H1 (cell line): ENCODE measurements at regions not wholly inside any gene's neighbourhood (a gene's known extent, or its start where the extent isn't known, plus 50 kb on each side); places are given as distances from the start of the nearest gene placed in this dataset.

ENCODE experiments used
- CTCF ChIA-PET: fragments of 300-600 bp; sonication (Branson Sonifier 250); formaldehyde crosslinking; loops from one replicate; lab custom pipeline; 2021; ENCODE audit not compliant: partially characterized antibody; lab: Charles Lee
- POLR2A ChIA-PET: fragments of 300-600 bp; sonication (Branson Sonifier 250); formaldehyde crosslinking; loops from one replicate; lab custom pipeline; 2021; ENCODE audit warnings: inconsistent platforms; ENCODE audit not compliant: partially characterized antibody; lab: Charles Lee
- DNase-seq, 2 experiments: peaks; one replicate each; pipeline versions ENCODE4 v3.0.0 to v3.0.0-alpha.2; 2010 to 2022; ENCODE audit warnings: low spot score in 2 of 2, low read depth in 1 of 2, mixed read lengths in 1 of 2
- FAIRE-seq: peaks from 2 replicates; lab custom pipeline; 2011; peaks lifted over from hg19 to GRCh38; lab: Jason Lieb, UNC
- H2AFZ ChIP-seq: 2 replicates; pipeline ENCODE4 v1.8.1; 2012; ENCODE audit warnings: low read length, inconsistent platforms
- H2AK5ac ChIP-seq: 2 replicates; pipeline ENCODE4 v1.6.1; 2013; ENCODE audit warnings: low read depth, low read length
- H2BK120ac ChIP-seq: replicated peaks from 2 replicates; pipeline ENCODE3; 2013; ENCODE audit warnings: low read depth, low read length, inconsistent platforms
- H2BK12ac ChIP-seq: 2 replicates; pipeline ENCODE4 v1.6.1; 2013; ENCODE audit warnings: low read depth, low read length
- H2BK15ac ChIP-seq: 2 replicates; pipeline ENCODE4 v1.6.1; 2013; ENCODE audit warnings: low read length
- H2BK20ac ChIP-seq: 2 replicates; pipeline ENCODE4 v1.6.1; 2013; ENCODE audit warnings: low read length
- H2BK5ac ChIP-seq: 2 replicates; pipeline ENCODE4 v1.6.1; 2013; ENCODE audit warnings: low read depth, low read length
- H3K14ac ChIP-seq: 2 replicates; pipeline ENCODE4 v1.6.1; 2013; ENCODE audit warnings: inconsistent platforms; ENCODE audit not compliant: insufficient read length
- H3K18ac ChIP-seq: 2 replicates; pipeline ENCODE4 v1.6.1; 2013; ENCODE audit warnings: low read length; ENCODE audit errors: extremely low read depth
- H3K23ac ChIP-seq: 2 replicates; pipeline ENCODE4 v1.6.1; 2013; ENCODE audit warnings: inconsistent platforms; ENCODE audit not compliant: insufficient read length
- H3K23me2 ChIP-seq: 2 replicates; pipeline ENCODE4 v1.6.1; 2013; ENCODE audit warnings: low read depth, low read length
- H3K27ac ChIP-seq: 2 replicates; pipeline ENCODE4 v1.6.1; 2011; ENCODE audit warnings: low read depth, low read length, inconsistent platforms
- H3K27me3 ChIP-seq, 4 experiments: replicated peaks in 1 of 4; 1 replicate in 1 of 4; 2 replicates in 3 of 4; pipeline versions ENCODE4 v1.6.1 to v1.8.1; 2011 to 2013; ENCODE audit warnings: low read length in 3 of 4, mild to moderate bottlenecking in 3 of 4, inconsistent platforms in 2 of 4, mixed read lengths in 2 of 4, moderate library complexity in 1 of 4; ENCODE audit not compliant: control insufficient read depth in 3 of 4, insufficient read depth in 3 of 4; ENCODE audit errors: extremely low read depth in 1 of 4
- H3K36me3 ChIP-seq, 4 experiments: 2 replicates each; pipeline versions ENCODE4 v1.6.1 to v1.8.1; 2011 to 2013; ENCODE audit warnings: mild to moderate bottlenecking in 4 of 4, low read length in 3 of 4, moderate library complexity in 2 of 4, control low read depth in 1 of 4, inconsistent platforms in 1 of 4; ENCODE audit not compliant: insufficient read depth in 4 of 4, control insufficient read depth in 2 of 4
- H3K4ac ChIP-seq: replicated peaks from 2 replicates; pipeline ENCODE3; 2013; ENCODE audit warnings: low read length, low read depth, mixed read lengths, inconsistent platforms; ENCODE audit not compliant: insufficient read length
- H3K4me1 ChIP-seq, 4 experiments: replicated peaks in 1 of 4; 1 replicate in 1 of 4; 2 replicates in 3 of 4; pipeline versions ENCODE4 v1.6.1 to v1.8.1; 2011 to 2013; ENCODE audit warnings: low read length in 3 of 4, inconsistent platforms in 2 of 4, mixed read lengths in 1 of 4; ENCODE audit not compliant: insufficient read depth in 4 of 4, control insufficient read depth in 3 of 4
- H3K4me2 ChIP-seq, 2 experiments: 2 replicates each; pipeline versions ENCODE4 v1.6.1 to v1.8.1; 2011 to 2013; ENCODE audit warnings: low read depth in 2 of 2, low read length in 2 of 2, control low read depth in 1 of 2, inconsistent platforms in 1 of 2, mild to moderate bottlenecking in 1 of 2; ENCODE audit not compliant: insufficient read depth in 1 of 2
- H3K4me3 ChIP-seq, 4 experiments: fragments of 200-600, 300-600 bp in 1 of 4; sonication (generic), shearing (Covaris generic), sonication (Bioruptor Twin) in 1 of 4; 2 replicates each; pipeline versions ENCODE4 v1.5.1 to v1.8.1; 2011 to 2016; ENCODE audit warnings: low read length in 4 of 4, low read depth in 3 of 4, control low read depth in 2 of 4, inconsistent platforms in 2 of 4, mild to moderate bottlenecking in 2 of 4, mixed read lengths in 1 of 4, moderate library complexity in 1 of 4; ENCODE audit not compliant: insufficient read depth in 2 of 4; ENCODE audit errors: extremely low read depth in 1 of 4
- H3K56ac ChIP-seq: replicated peaks from 2 replicates; pipeline ENCODE3; 2013; ENCODE audit warnings: low read depth, mild to moderate bottlenecking, mixed read lengths, low read length, inconsistent platforms; ENCODE audit not compliant: insufficient read length
- H3K79me1 ChIP-seq: 2 replicates; pipeline ENCODE4 v1.6.1; 2013; ENCODE audit warnings: low read depth, low read length, control low read depth
- H3K79me2 ChIP-seq, 2 experiments: 2 replicates each; pipeline versions ENCODE4 v1.6.1 to v1.8.1; 2012 to 2013; ENCODE audit warnings: low read length in 2 of 2, mild to moderate bottlenecking in 2 of 2, inconsistent platforms in 1 of 2; ENCODE audit not compliant: insufficient read depth in 2 of 2, control insufficient read depth in 1 of 2
- H3K9ac ChIP-seq, 4 experiments: replicated peaks in 1 of 4; 1 replicate in 1 of 4; 2 replicates in 3 of 4; pipeline versions ENCODE4 v1.6.1 to v1.8.1; 2011 to 2013; ENCODE audit warnings: low read depth in 3 of 4, low read length in 3 of 4, control low read depth in 2 of 4, mild to moderate bottlenecking in 2 of 4, moderate library complexity in 2 of 4, inconsistent platforms in 1 of 4; ENCODE audit errors: extremely low read depth in 1 of 4
- H3K9me3 ChIP-seq, 2 experiments: 2 replicates each; pipeline versions ENCODE4 v1.6.1 to v1.8.1; 2012 to 2013; ENCODE audit warnings: mild to moderate bottlenecking in 2 of 2, moderate library complexity in 2 of 2, control low read depth in 1 of 2, inconsistent platforms in 1 of 2, low read depth in 1 of 2, low read length in 1 of 2, mixed read lengths in 1 of 2; ENCODE audit not compliant: insufficient read depth in 2 of 2
- H4K20me1 ChIP-seq, 2 experiments: replicated peaks in 1 of 2; 2 replicates each; pipeline versions ENCODE3 to v1.8.1; 2011 to 2013; ENCODE audit warnings: inconsistent platforms in 2 of 2, low read length in 2 of 2, mild to moderate bottlenecking in 1 of 2; ENCODE audit not compliant: insufficient read depth in 2 of 2, control insufficient read depth in 1 of 2
- H4K5ac ChIP-seq: 2 replicates; pipeline ENCODE4 v1.6.1; 2013; ENCODE audit warnings: low read length, low read depth, mixed read lengths, inconsistent platforms; ENCODE audit not compliant: insufficient read length
- H4K8ac ChIP-seq: 2 replicates; pipeline ENCODE4 v1.8.0; 2013; ENCODE audit warnings: mild to moderate bottlenecking, moderate library complexity, low read length, inconsistent platforms; ENCODE audit not compliant: insufficient read depth; ENCODE audit errors: extremely low read depth
- H4K91ac ChIP-seq: replicated peaks from 2 replicates; pipeline ENCODE3; 2013; ENCODE audit warnings: low read length, mixed read lengths, inconsistent platforms; ENCODE audit not compliant: insufficient read length
- EP300 ChIP-seq, 2 experiments: IDR thresholded peaks; 1 replicate in 1 of 2; 2 replicates in 1 of 2; pipeline ENCODE4 v1.6.1; 2011 to 2012; ENCODE audit warnings: low read depth in 2 of 2, low read length in 2 of 2, mild to moderate bottlenecking in 2 of 2, borderline replicate concordance in 1 of 2, inconsistent platforms in 1 of 2, moderate library complexity in 1 of 2
- RBBP5 ChIP-seq: IDR thresholded peaks from 2 replicates; pipeline ENCODE4 v1.7.1; 2012; ENCODE audit warnings: low read depth, mild to moderate bottlenecking, inconsistent platforms, low read length, moderate library complexity, borderline replicate concordance
- WGBS, 2 experiments: shearing (Covaris generic) in 1 of 2; methylation state at CpG; one replicate each; pipeline versions ENCODE4 v1.1.6 to v1.1.7; 2013 to 2015; ENCODE audit warnings: low lambda C conversion rate in 2 of 2, mixed read lengths in 2 of 2, inconsistent platforms in 1 of 2, low coverage in 1 of 2, missing lambda C conversion rate in 1 of 2; ENCODE audit not compliant: insufficient replicate concordance in 2 of 2, insufficient coverage in 1 of 2, insufficient read length in 1 of 2; ENCODE audit errors: extremely low coverage in 1 of 2, missing lambda C conversion rate in 1 of 2; 5-methylcytosine and 5-hydroxymethylcytosine counted together

DNA sequence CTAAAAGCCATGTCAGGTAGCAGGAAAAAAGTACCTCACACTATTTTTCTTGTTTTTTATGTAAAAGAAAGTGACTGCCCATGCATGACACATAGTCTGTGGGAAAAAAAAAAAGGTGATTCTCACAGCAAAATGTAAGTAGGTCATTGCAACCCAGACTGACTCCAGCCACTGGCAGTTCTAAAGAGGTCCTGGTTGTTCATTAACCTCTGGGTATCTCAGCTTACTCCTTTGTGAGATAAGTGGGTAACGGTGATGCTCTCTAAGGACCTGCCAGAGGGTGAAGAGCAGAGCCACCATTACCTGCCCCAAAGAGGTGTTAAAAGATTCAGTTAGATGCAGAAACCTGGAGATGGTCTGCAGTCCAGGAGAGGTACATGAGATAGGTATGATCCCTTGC is 531.9 kb downstream of the GRIN2A start:
- Histone ChIP-seq H4K8ac (no peak overlapping the region), H2BK12ac (no peak overlapping the region), H3K14ac (no peak overlapping the region), H4K91ac (no peak overlapping the region), H3K4me1 (peaks cover 0 to 4% (median 3%) of the 10 kb centered on the region in 4 experiments; a peak in 3 of 7 replicates), H2AFZ (no peak overlapping the region), H3K4me3 (no peak overlapping the region), H3K23me2 (no peaks in the 10 kb centered on the region), H3K56ac (no peak overlapping the region), H4K5ac (no peak overlapping the region), H3K27me3 (no peaks in the 10 kb centered on the region), H3K23ac (no peak overlapping the region), H3K9ac (no peak overlapping the region), H2AK5ac (no peak overlapping the region), H3K27ac (no peak overlapping the region), H3K36me3 (no peaks in the 10 kb centered on the region), H2BK120ac (no peak overlapping the region), H3K9me3 (no peaks in the 10 kb centered on the region), H3K4ac (no peak overlapping the region), H3K79me1 (no peaks in the 10 kb centered on the region), H3K18ac (no peak overlapping the region), H2BK20ac (no peak overlapping the region), H4K20me1 (no peaks in the 10 kb centered on the region), H2BK15ac (no peak overlapping the region), H3K4me2 (no peak overlapping the region), H3K79me2 (no peaks in the 10 kb centered on the region), H2BK5ac (no peak overlapping the region)
- FAIRE-seq (no peak), DNase-seq (peak in 1 of 2 experiments; percentile 22)
- WGBS, 2 experiments = 92% methylated on average over 1 of the region's 1 CpG; no CpG with 5 or more reads in 1 of the 2 experiments
- no peak for TF ChIP-seq RBBP5
- no peak for TF ChIP-seq EP300 (IDR thresholded peaks at IDR 0.05; ENCODE audit: borderline replicate concordance in 1 of 2, low read depth in 2 of 2, low read length in 2 of 2)
- POLR2A ChIA-PET = no interaction called here
- CTCF ChIA-PET = interaction anchor here (0.6 to 3.6 kb wide), 3 partner anchors 46 to 417 kb away, joined by 3 to 19 read pairs (median 6); no protein-coding TSS in a partner anchor
